GM19468 (cell line): ENCODE measurements at regions not wholly inside any gene's neighbourhood (a gene's known extent, or its start where the extent isn't known, plus 50 kb on each side); places are given as distances from the start of the nearest gene placed in this dataset.
"Not testable (repeated sequence)": the region's sequence is repeated elsewhere in the genome, so short reads cannot be mapped to it uniquely, and the experiment has no call there.

Experiments
- ATAC-seq: cut with Tn5 transposase; IDR thresholded peaks from one replicate; pipeline ENCODE4 v1.9.1; 2021; ENCODE audit warnings: mild to moderate bottlenecking, moderate library complexity, moderate number of reproducible peaks; ENCODE audit not compliant: unreplicated experiment; ENCODE audit errors: extremely low read depth

GRCh38 chr6:22349051-22349450 is 52.2 kb upstream of the PRL start:
- ATAC-seq: no peak

- ATAC-seq: no peak
These were observed 52.7 kb upstream of the PRL start for GRCh38 chr6:22349528-22349927.

- ATAC-seq: no peak
These were observed 53.3 kb upstream of the PRL start for GRCh38 chr6:22350109-22350508.

- no peak for ATAC-seq
These were observed 56.3 kb upstream of the PRL start for GRCh38 chr6:22353101-22353500.

- ATAC-seq: no peak
These were observed 59.6 kb upstream of the PRL start for GRCh38 chr6:22356362-22356940.

GRCh38 chr6:22357724-22358189 is 60.9 kb upstream of the PRL start:
- peak; percentile 48 for ATAC-seq

GRCh38 chr6:22361576-22361975 is 64.7 kb upstream of the PRL start:
- ATAC-seq: no peak

- ATAC-seq: no peak
These were observed 65.5 kb upstream of the PRL start for GRCh38 chr6:22362361-22362760.

GRCh38 chr6:22363166-22363713 is 66.4 kb upstream of the PRL start:
- no peak for ATAC-seq

- ATAC-seq: no peak
These were observed 66.9 kb upstream of the PRL start for GRCh38 chr6:22363714-22364239.

GRCh38 chr6:22364306-22364705 is 67.5 kb upstream of the PRL start:
- ATAC-seq: no peak

GRCh38 chr6:22366214-22366613 is 69.4 kb upstream of the PRL start:
- ATAC-seq: no peak

- no peak for ATAC-seq
These were observed 70.5 kb upstream of the PRL start for GRCh38 chr6:22367346-22367745.

GRCh38 chr6:22368794-22369193 is 72.0 kb upstream of the PRL start:
- no peak for ATAC-seq

GRCh38 chr6:22372922-22373321 is 76.1 kb upstream of the PRL start:
- ATAC-seq: peak; percentile 98

GRCh38 chr6:22374950-22375349 is 78.1 kb upstream of the PRL start:
- not testable (repeated sequence) for ATAC-seq

GRCh38 chr6:22376293-22376692 is 79.5 kb upstream of the PRL start:
- not testable (repeated sequence) for ATAC-seq

- ATAC-seq: not testable (repeated sequence)
These were observed 81.7 kb upstream of the PRL start for GRCh38 chr6:22378536-22378935.

GRCh38 chr6:22380236-22380635 is 83.4 kb upstream of the PRL start:
- ATAC-seq: no peak

- ATAC-seq: no peak
These were observed 85.2 kb upstream of the PRL start for GRCh38 chr6:22381845-22382544.

GRCh38 chr6:22383016-22383415 is 86.2 kb upstream of the PRL start:
- ATAC-seq: no peak
